HCT116 (cell line): ENCODE measurements at regions not wholly inside any gene's neighbourhood (a gene's known extent, or its start where the extent isn't known, plus 50 kb on each side); places are given as distances from the start of the nearest gene placed in this dataset.

ENCODE experiments used
- ATAC-seq: fragments of 200-7000 bp; cut with Tn5 transposase; 2 replicates; pipeline ENCODE4 v1.9.1; 2020; ENCODE audit warnings: mild to moderate bottlenecking, moderate library complexity
- BruUV-seq: library from RNA; stranded (reverse); fragments of 400-500 nt; replicated peaks from 2 replicates; lab custom pipeline; 2021; lab: Mats Ljungman, UMichigan
- CTCF ChIA-PET: fragments of 300-600 bp; sonication (Branson Sonifier 250); formaldehyde crosslinking; loops from one replicate; lab custom pipeline; 2021; ENCODE audit warnings: antibody characterized with exemption; lab: Charles Lee
- POLR2A ChIA-PET: fragments of 300-600, 350-600 bp; sonication (Branson Sonifier 250); formaldehyde crosslinking; loops from one replicate; lab custom pipeline; 2021; ENCODE audit warnings: antibody characterized with exemption; lab: Charles Lee
- RAD21 ChIA-PET, 2 experiments: fragments of 300-600 bp; sonication (Branson Sonifier 250); formaldehyde crosslinking; loops; one replicate each; lab custom pipeline; 2023; ENCODE audit warnings: low total read pairs in 2 of 2; ENCODE audit not compliant: uncharacterized antibody in 2 of 2, unreplicated experiment in 2 of 2, low non-redundant PET in 1 of 2; lab: Charles Lee
- DNase-seq: peaks from one replicate; pipeline ENCODE4 v3.0.0-alpha.2; 2010; ENCODE audit warnings: low read depth, low spot score
- H2AFZ ChIP-seq: fragments of 200-600 bp; shearing (Covaris generic), sonication (generic); 2 replicates; pipeline ENCODE4 v1.6.1; 2017; ENCODE audit warnings: low read depth, mixed run types, mixed read lengths, antibody characterized with exemption, low read length; ENCODE audit not compliant: poor library complexity, severe bottlenecking
- H3K27ac ChIP-seq: 2 replicates; pipeline ENCODE4 v1.5.1; 2012; ENCODE audit warnings: low read depth, low read length
- H3K27me3 ChIP-seq: fragments of 200-600 bp; sonication (generic); 2 replicates; pipeline ENCODE4 v1.6.1; 2016; ENCODE audit warnings: mixed run types, low read length, mixed read lengths; ENCODE audit not compliant: insufficient read depth
- H3K36me3 ChIP-seq, 2 experiments: fragments of 200-500 bp in 1 of 2; fragments of 200-600 bp in 1 of 2; sonication (Bioruptor generic) in 1 of 2; sonication (generic) in 1 of 2; 2 replicates each; pipeline versions ENCODE4 v1.5.1 to v1.6.1; 2014 to 2016; ENCODE audit warnings: low read length in 2 of 2, inconsistent platforms in 1 of 2, mixed read lengths in 1 of 2, mixed run types in 1 of 2; ENCODE audit not compliant: insufficient read depth in 2 of 2, control insufficient read depth in 1 of 2
- H3K4me1 ChIP-seq, 2 experiments: fragments of 200-600 bp in 1 of 2; sonication (generic) in 1 of 2; 2 replicates each; pipeline versions ENCODE4 v1.5.1 to v1.6.1; 2012 to 2017; ENCODE audit warnings: low read length in 2 of 2, inconsistent platforms in 1 of 2, mild to moderate bottlenecking in 1 of 2, mixed read lengths in 1 of 2, mixed run types in 1 of 2, moderate library complexity in 1 of 2; ENCODE audit not compliant: insufficient read depth in 2 of 2, control insufficient read depth in 1 of 2
- H3K4me2 ChIP-seq: fragments of 200-600 bp; sonication (generic); 2 replicates; pipeline ENCODE4 v1.6.1; 2017; ENCODE audit warnings: mixed run types, low read length, mixed read lengths
- H3K4me3 ChIP-seq, 2 experiments: fragments of 200-600 bp in 1 of 2; sonication (generic) in 1 of 2; replicated peaks in 1 of 2; 2 replicates each; pipeline ENCODE4 v1.5.1; 2011 to 2016; ENCODE audit warnings: low read length in 2 of 2, control low read depth in 1 of 2, low read depth in 1 of 2, mild to moderate bottlenecking in 1 of 2, mixed read lengths in 1 of 2, mixed run types in 1 of 2
- H3K79me2 ChIP-seq: fragments of 200-600 bp; sonication (generic); 2 replicates; pipeline ENCODE4 v1.6.1; 2017; ENCODE audit warnings: mild to moderate bottlenecking, mixed run types, low read length, moderate library complexity, mixed read lengths; ENCODE audit not compliant: insufficient read depth
- H3K9ac ChIP-seq: fragments of 200-600 bp; sonication (generic); 2 replicates; pipeline ENCODE4 v1.6.1; 2016; ENCODE audit warnings: low read length, mixed read lengths
- H3K9me2 ChIP-seq: fragments of 200-600 bp; sonication (generic), shearing (Covaris generic); 2 replicates; pipeline ENCODE4 v1.6.1; 2017; ENCODE audit warnings: mixed run types, mild to moderate bottlenecking, moderate library complexity; ENCODE audit not compliant: insufficient read depth
- H3K9me3 ChIP-seq, 2 experiments: fragments of 200-500 bp in 1 of 2; fragments of 200-600 bp in 1 of 2; sonication (Bioruptor generic) in 1 of 2; sonication (generic) in 1 of 2; 2 replicates each; pipeline ENCODE4 v1.6.1; 2014 to 2017; ENCODE audit warnings: low read length in 2 of 2, mixed read lengths in 2 of 2, inconsistent platforms in 1 of 2, low read depth in 1 of 2, mild to moderate bottlenecking in 1 of 2, mixed run types in 1 of 2, moderate library complexity in 1 of 2; ENCODE audit not compliant: control insufficient read depth in 1 of 2, insufficient read depth in 1 of 2
- H4K20me1 ChIP-seq: fragments of 200-600 bp; sonication (generic), shearing (Covaris generic); 2 replicates; pipeline ENCODE4 v1.6.1; 2017; ENCODE audit warnings: mixed run types, mild to moderate bottlenecking, moderate library complexity; ENCODE audit not compliant: insufficient read depth
- ATF3 ChIP-seq: IDR thresholded peaks from 2 replicates; pipeline ENCODE4 v1.6.1; 2012
- CTCF ChIP-seq, 3 experiments: fragments of 200-600 bp in 1 of 3; sonication (generic) in 1 of 3; IDR thresholded peaks in 2 of 3; conservative IDR thresholded peaks in 1 of 3; 2 replicates each; pipeline ENCODE4 v1.5.1; 2012 to 2017; ENCODE audit warnings: low read depth in 2 of 3, low read length in 2 of 3, antibody characterized with exemption in 1 of 3, borderline replicate concordance in 1 of 3, control low read depth in 1 of 3, mild to moderate bottlenecking in 1 of 3, mixed read lengths in 1 of 3, mixed run types in 1 of 3, moderate library complexity in 1 of 3; ENCODE audit not compliant: insufficient read depth in 1 of 3
- EZH2 ChIP-seq: fragments of 200-600 bp; sonication (generic); IDR thresholded peaks from 2 replicates; pipeline ENCODE4 v1.6.1; 2017; ENCODE audit warnings: antibody characterized with exemption, mixed run types
- EZH2phosphoT487 ChIP-seq: fragments of 200-600 bp; IDR thresholded peaks from 2 replicates; pipeline ENCODE4 v1.6.1; 2018; ENCODE audit warnings: antibody characterized with exemption, borderline replicate concordance
- FOSL1 ChIP-seq: IDR thresholded peaks from 2 replicates; pipeline ENCODE4 v1.6.1; 2012; ENCODE audit warnings: low read depth
- JUND ChIP-seq: IDR thresholded peaks from 2 replicates; pipeline ENCODE4 v1.6.1; 2012
- MAX ChIP-seq: IDR thresholded peaks from 2 replicates; pipeline ENCODE4 v1.6.1; 2012
- POLR2AphosphoS5 ChIP-seq: IDR thresholded peaks from 2 replicates; pipeline ENCODE4 v1.6.1; 2011; ENCODE audit warnings: mild to moderate bottlenecking, low read depth, low read length, moderate library complexity
- REST ChIP-seq: IDR thresholded peaks from 2 replicates; pipeline ENCODE4 v1.6.1; 2012; ENCODE audit warnings: low read depth
- SIN3A ChIP-seq: IDR thresholded peaks from 2 replicates; pipeline ENCODE4 v1.6.1; 2012; ENCODE audit warnings: low read depth
- SP1 ChIP-seq: IDR thresholded peaks from 2 replicates; pipeline ENCODE4 v1.6.1; 2012; ENCODE audit warnings: low read depth
- ZBTB33 ChIP-seq: IDR thresholded peaks from 2 replicates; pipeline ENCODE4 v1.6.1; 2011; ENCODE audit warnings: mild to moderate bottlenecking, low read length, moderate library complexity; ENCODE audit not compliant: insufficient replicate concordance; ENCODE audit errors: extremely low read depth
- ZFX ChIP-seq: fragments of 450-650 bp; IDR thresholded peaks from 2 replicates; pipeline ENCODE4 v1.6.1; 2017
- intact Hi-C: fragments of 100-400 bp; cut with micrococcal nuclease; formaldehyde crosslinking; loops from 2 replicates; pipeline ENCODE4 v1.10.0; 2022

- H4K20me1 ChIP-seq, result no peaks in the 10 kb centered on the region
- H3K4me3 ChIP-seq, result no peak overlapping the region
- no peaks in the 10 kb centered on the region for H3K79me2 ChIP-seq
- no peak overlapping the region for H3K9ac ChIP-seq
- no peak for ATAC-seq
- TF ChIP-seq CTCF (IDR thresholded peaks at IDR 0.05 in 2 of 3, conservative IDR thresholded peaks at IDR 0.05 in 1 of 3; ENCODE audit: borderline replicate concordance in 1 of 3, insufficient read depth in 1 of 3, low read depth in 2 of 3, low read length in 2 of 3) (no peak), ATF3 (no peak), SIN3A (no peak), EZH2 (no peak), SP1 (no peak), REST (no peak), ZFX (no peak), MAX (no peak), ZBTB33 (no peak), FOSL1 (no peak), POLR2AphosphoS5 (no peak), EZH2phosphoT487 (no peak), JUND (no peak)
- TF ChIP-seq, all 23 proteins: peak for 0
- H3K9me2 ChIP-seq, result no peaks in the 10 kb centered on the region
- H3K9me3 ChIP-seq, result no peaks in the 10 kb centered on the region
- no peak for DNase-seq
- H3K36me3 ChIP-seq, result no peaks in the 10 kb centered on the region
- POLR2A ChIA-PET, result no interaction called here
- no peaks in the 10 kb centered on the region for H3K4me1 ChIP-seq
- intact Hi-C loops, result no loop called here
- no peak overlapping the region for H3K4me2 ChIP-seq
- no peak overlapping the region for H2AFZ ChIP-seq
- H3K27ac ChIP-seq, result no peak overlapping the region
- RAD21 ChIA-PET, result no interaction called here
- no peaks in the 10 kb centered on the region for H3K27me3 ChIP-seq
- no TSS peak for BruUV-seq
- CTCF ChIA-PET, result interaction anchor here (0.5 to 2.4 kb wide), 2 partner anchors 10 to 573 kb away, joined by 3 to 11 read pairs; no protein-coding TSS in a partner anchor
These were observed 64.3 kb upstream of the VTCN1 start for GRCh38 chr1:117275055-117275454.
